ENCODE measurements at regions not wholly inside any gene's neighbourhood (a gene's known extent, or its start where the extent isn't known, plus 50 kb on each side); places are given as distances from the start of the nearest gene placed in this dataset.

GRCh38 chr11:19463976-19464375 is 223.2 kb upstream of the E2F8 start (continued):
- TF ChIP-seq E2F6 (IDR thresholded peaks at IDR 0.05) (no peak), TCF12 (IDR thresholded peaks at IDR 0.05; ENCODE audit: low read depth, low read length) (no peak)
